Loucy (cell line): ENCODE measurements at regions not wholly inside any gene's neighbourhood (a gene's known extent, or its start where the extent isn't known, plus 50 kb on each side); places are given as distances from the start of the nearest gene placed in this dataset.

Source experiments
- EZH2phosphoT487 ChIP-seq: fragments of 200-600 bp; IDR thresholded peaks from 2 replicates; pipeline ENCODE4 v1.6.1; 2018; ENCODE audit warnings: antibody characterized with exemption, mild to moderate bottlenecking, moderate library complexity, borderline replicate concordance
- TF ChIP-seq, protein P1 (sequence below): fragments of 200-600 bp; sonication (generic); conservative IDR thresholded peaks from 2 replicates; pipeline ENCODE4 v1.5.1; 2014; ENCODE audit warnings: mild to moderate bottlenecking, antibody characterized with exemption, low read length

DNA sequence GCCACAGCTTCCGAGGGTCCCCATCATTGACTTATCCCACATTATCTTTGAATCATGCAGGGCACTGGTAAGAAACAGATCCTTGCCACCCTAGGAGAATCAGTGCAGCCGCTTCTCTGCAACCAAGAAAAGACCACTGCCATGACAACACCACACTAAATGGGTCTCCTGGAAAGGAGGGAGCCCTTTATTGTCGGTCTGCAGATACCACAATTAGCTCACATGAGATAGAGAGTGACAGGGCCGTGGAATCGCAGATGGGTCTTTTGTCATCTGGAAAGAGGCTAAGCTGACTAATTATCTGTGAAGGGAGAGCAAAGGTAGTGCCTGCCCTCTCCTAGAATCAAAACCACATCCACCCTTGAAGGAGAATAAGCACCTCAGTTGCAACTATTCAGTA lies 178.3 kb upstream of the MYO16 start:
- TF ChIP-seq, protein P1, sequence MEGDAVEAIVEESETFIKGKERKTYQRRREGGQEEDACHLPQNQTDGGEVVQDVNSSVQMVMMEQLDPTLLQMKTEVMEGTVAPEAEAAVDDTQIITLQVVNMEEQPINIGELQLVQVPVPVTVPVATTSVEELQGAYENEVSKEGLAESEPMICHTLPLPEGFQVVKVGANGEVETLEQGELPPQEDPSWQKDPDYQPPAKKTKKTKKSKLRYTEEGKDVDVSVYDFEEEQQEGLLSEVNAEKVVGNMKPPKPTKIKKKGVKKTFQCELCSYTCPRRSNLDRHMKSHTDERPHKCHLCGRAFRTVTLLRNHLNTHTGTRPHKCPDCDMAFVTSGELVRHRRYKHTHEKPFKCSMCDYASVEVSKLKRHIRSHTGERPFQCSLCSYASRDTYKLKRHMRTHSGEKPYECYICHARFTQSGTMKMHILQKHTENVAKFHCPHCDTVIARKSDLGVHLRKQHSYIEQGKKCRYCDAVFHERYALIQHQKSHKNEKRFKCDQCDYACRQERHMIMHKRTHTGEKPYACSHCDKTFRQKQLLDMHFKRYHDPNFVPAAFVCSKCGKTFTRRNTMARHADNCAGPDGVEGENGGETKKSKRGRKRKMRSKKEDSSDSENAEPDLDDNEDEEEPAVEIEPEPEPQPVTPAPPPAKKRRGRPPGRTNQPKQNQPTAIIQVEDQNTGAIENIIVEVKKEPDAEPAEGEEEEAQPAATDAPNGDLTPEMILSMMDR = no peak
- TF ChIP-seq EZH2phosphoT487 = no peak
